Renal cortex interstitium (tissue), 11 donors: ENCODE measurements at regions not wholly inside any gene's neighbourhood (a gene's known extent, or its start where the extent isn't known, plus 50 kb on each side); places are given as distances from the start of the nearest gene placed in this dataset.

ENCODE experiments used
- DNase-seq, 11 donors: peaks; one replicate each; pipeline ENCODE4 v3.0.0-alpha.2; 2013; ENCODE audit warnings: low read depth in 9 of 11, low spot score in 4 of 11; ENCODE audit errors: extremely low read depth in 1 of 11

GRCh38 chr12:19000836-19001235 lies 128.7 kb upstream of the PLEKHA5 start:
- DNase-seq: no peak

- DNase-seq: no peak
Measured at GRCh38 chr12:19002216-19002615, 127.3 kb upstream of the PLEKHA5 start.

- no peak for DNase-seq
Measured at GRCh38 chr12:19003141-19003540, 126.4 kb upstream of the PLEKHA5 start.

- DNase-seq: no peak
Measured at GRCh38 chr12:19003987-19004619, 125.4 kb upstream of the PLEKHA5 start.

GRCh38 chr12:19005257-19005801 lies 124.2 kb upstream of the PLEKHA5 start:
- no peak for DNase-seq

GRCh38 chr12:19006626-19007137 lies 122.9 kb upstream of the PLEKHA5 start:
- no peak for DNase-seq

- no peak for DNase-seq
Measured at GRCh38 chr12:19008102-19008501, 121.4 kb upstream of the PLEKHA5 start.

GRCh38 chr12:19010087-19010486 lies 119.4 kb upstream of the PLEKHA5 start:
- no peak for DNase-seq

GRCh38 chr12:19010726-19011125 lies 118.8 kb upstream of the PLEKHA5 start:
- DNase-seq: no peak

- DNase-seq: no peak
Measured at GRCh38 chr12:19012965-19013364, 116.6 kb upstream of the PLEKHA5 start.

GRCh38 chr12:19014240-19014639 lies 115.3 kb upstream of the PLEKHA5 start:
- DNase-seq: peak in 2 of 11 donors; percentile 9 to 15

GRCh38 chr12:19015285-19015684 lies 114.2 kb upstream of the PLEKHA5 start:
- no peak for DNase-seq

- no peak for DNase-seq
Measured at GRCh38 chr12:19018302-19018970, 111.1 kb upstream of the PLEKHA5 start.

- DNase-seq: no peak
Measured at GRCh38 chr12:19021240-19021639, 108.3 kb upstream of the PLEKHA5 start.

GRCh38 chr12:19021646-19022045 lies 107.9 kb upstream of the PLEKHA5 start:
- no peak for DNase-seq

- no peak for DNase-seq
Measured at GRCh38 chr12:19025582-19025981, 104.0 kb upstream of the PLEKHA5 start.

- no peak for DNase-seq
Measured at GRCh38 chr12:19026034-19026433, 103.5 kb upstream of the PLEKHA5 start.

- no peak for DNase-seq
Measured at GRCh38 chr12:19026614-19027488, 102.7 kb upstream of the PLEKHA5 start.

- DNase-seq: no peak
Measured at GRCh38 chr12:19030180-19030579, 99.4 kb upstream of the PLEKHA5 start.

GRCh38 chr12:19030603-19031002 lies 98.9 kb upstream of the PLEKHA5 start:
- no peak for DNase-seq
